ENCODE measurements at regions not wholly inside any gene's neighbourhood (a gene's known extent, or its start where the extent isn't known, plus 50 kb on each side); places are given as distances from the start of the nearest gene placed in this dataset.

DNA sequence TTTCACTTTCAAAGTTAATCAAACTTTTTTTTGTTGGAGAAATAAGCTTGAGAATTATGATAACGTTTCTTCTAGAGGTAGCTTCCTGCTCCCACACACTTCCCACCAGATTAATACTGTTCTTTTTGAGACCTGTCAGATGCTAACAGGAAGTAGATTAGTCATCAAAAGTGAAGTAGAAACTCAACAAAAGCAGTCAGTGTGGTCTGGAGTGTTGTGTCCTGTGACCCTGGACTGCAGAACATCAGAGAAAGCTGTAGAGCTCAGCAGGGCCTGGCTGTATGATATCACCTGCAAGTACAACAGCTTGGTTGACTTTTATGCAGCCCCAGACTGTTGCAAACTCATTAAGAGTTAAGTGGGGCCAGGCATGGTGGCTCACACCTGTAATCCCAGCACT, 495.7 kb upstream of the CYLC2 start:
- TF ChIP-seq, protein P1, sequence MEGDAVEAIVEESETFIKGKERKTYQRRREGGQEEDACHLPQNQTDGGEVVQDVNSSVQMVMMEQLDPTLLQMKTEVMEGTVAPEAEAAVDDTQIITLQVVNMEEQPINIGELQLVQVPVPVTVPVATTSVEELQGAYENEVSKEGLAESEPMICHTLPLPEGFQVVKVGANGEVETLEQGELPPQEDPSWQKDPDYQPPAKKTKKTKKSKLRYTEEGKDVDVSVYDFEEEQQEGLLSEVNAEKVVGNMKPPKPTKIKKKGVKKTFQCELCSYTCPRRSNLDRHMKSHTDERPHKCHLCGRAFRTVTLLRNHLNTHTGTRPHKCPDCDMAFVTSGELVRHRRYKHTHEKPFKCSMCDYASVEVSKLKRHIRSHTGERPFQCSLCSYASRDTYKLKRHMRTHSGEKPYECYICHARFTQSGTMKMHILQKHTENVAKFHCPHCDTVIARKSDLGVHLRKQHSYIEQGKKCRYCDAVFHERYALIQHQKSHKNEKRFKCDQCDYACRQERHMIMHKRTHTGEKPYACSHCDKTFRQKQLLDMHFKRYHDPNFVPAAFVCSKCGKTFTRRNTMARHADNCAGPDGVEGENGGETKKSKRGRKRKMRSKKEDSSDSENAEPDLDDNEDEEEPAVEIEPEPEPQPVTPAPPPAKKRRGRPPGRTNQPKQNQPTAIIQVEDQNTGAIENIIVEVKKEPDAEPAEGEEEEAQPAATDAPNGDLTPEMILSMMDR (IDR thresholded peaks at IDR 0.05) = no peak
- no peak for TF ChIP-seq POLR2AphosphoS5 (IDR thresholded peaks at IDR 0.05)

Data from upper lobe of left lung (tissue), 4 donors.